CD4-positive, alpha-beta T cell treated with Interferon alpha-2 for 1 hour (primary cell): ENCODE measurements at regions not wholly inside any gene's neighbourhood (a gene's known extent, or its start where the extent isn't known, plus 50 kb on each side); places are given as distances from the start of the nearest gene placed in this dataset.

Source experiments
- DNase-seq, 2 donors: peaks; one replicate each; pipeline ENCODE4 v3.0.0-alpha.2; 2020 to 2022

- no peak for DNase-seq
Observed at GRCh38 chr9:84592918-84593317, 76.6 kb upstream of the NTRK2 start.

DNA sequence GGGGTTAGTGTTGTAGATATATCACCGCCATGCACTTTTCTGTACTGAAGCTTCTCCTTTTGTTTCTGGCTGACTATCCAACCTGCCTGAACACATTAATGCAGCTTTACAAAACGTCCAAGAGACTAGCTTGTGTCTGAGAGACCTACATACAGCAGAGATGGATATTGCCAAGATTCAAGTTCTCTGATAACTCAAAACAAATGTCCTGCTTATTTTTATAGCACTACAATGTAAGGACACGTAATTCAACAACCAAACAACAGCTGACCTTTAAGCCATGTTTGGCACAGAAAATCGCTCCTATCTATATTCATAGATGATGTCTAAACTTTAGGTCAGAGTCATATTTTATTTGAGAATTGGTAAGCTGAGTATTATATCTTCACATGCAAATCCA is 76.2 kb upstream of the NTRK2 start:
- DNase-seq: no peak

DNA sequence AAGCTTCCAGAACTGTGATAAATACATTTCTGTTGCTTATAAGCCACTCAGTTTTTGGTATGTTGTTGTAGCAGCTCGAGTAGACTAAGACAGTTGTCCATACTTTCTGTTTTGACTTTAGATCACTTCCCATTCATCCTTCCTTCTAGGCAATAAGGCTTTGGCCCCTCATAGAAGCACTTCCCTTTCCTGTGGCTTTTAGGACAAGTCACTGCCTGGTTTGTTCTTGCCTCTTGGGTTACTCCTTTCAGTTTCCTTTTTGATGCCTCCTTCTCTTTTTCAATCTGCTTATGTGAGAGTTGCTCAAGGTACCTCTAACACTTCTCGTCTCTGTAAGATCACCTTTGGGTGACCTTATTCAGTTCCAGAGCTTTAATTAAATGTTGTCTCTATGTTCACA is 72.4 kb upstream of the NTRK2 start:
- no peak for DNase-seq

- DNase-seq: no peak
Observed at GRCh38 chr9:84598921-84599636, 70.5 kb upstream of the NTRK2 start.

- no peak for DNase-seq
Observed at GRCh38 chr9:84600739-84601138, 68.8 kb upstream of the NTRK2 start.

DNA sequence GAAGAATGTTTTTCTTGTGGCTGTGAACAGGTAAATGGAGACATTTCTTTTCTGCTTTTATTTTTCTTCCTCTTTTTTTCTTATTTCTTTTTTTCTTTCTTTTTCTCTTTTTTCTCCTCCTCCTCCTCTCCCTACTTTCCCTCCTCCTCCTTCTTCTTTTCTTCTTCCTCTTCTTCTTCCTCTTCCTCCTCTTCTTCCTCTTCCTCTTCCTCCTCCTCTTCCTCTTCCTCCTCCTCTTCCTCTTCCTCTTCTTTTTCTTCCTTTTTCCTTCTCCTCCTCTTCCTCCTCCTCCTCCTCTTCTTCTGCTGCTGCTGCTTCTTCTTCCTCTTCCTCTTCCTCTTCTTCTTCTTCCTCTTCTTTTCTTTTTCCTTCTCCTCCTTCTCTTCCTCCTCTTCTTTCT is 65.3 kb upstream of the NTRK2 start:
- no peak for DNase-seq

GRCh38 chr9:84609779-84610178 is 59.8 kb upstream of the NTRK2 start:
- DNase-seq: no peak

- no peak for DNase-seq
Observed at GRCh38 chr9:84613431-84613830, 56.1 kb upstream of the NTRK2 start.

DNA sequence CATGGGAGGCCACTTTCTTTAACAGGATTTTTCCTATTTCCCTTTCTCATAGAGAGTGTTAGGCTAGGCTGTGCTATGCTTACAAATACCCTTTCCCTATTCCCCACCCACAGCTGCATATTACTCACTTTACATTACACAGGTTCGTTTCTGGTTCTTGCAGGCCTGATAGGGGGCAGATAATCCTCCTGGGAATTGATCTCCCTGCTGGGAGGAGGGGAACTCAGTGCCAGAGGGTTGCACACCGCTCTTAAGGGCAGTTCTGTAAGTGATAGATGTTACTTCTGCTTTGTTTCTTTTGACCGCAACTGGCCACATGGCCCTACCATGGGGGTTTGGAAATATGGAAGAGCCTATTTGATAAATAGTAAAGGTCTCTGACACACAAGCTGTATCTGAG is 54.0 kb upstream of the NTRK2 start:
- DNase-seq: no peak

DNA sequence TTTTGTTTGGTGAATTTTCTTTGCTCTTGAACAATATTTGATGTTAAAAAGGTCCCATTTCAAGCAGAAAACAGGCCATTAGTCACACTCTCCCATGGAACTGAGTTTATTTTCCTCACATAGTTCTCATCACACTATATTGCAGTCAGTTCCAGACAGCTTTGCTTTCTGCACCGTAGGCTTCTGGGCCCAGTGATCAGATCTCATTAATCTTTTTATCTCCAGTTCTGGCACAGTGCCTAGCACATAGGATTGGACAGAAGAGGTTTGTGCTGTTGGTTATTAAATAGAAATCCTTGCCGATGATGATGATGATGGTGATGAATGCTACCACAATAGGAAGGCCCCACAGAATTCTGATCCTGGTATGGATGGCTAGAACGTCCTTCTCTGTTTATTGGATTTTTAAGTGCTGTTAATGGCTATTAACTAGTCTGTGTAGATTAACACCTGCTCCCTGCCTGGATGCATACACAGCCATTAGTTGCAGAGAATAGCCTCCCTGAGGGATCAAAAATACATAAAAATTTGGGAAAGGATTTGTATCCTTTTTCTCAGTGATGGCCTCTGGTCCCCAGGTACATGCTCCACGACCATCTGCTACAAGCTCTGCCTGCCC is 52.0 kb upstream of the NTRK2 start:
- no peak for DNase-seq
